ENCODE measurements at regions not wholly inside any gene's neighbourhood (a gene's known extent, or its start where the extent isn't known, plus 50 kb on each side); places are given as distances from the start of the nearest gene placed in this dataset.

- no peak for DNase-seq (ENCODE audit: low read depth, low spot score)
- no peak overlapping the region for H3K4me3 ChIP-seq (ENCODE audit: low read length)
These were observed 680.4 kb downstream of the TBC1D22A start for GRCh38 chr22:47442821-47443220.

GRCh38 chr22:47439643-47440265 lies 677.3 kb downstream of the TBC1D22A start:
- no peak for DNase-seq (ENCODE audit: low read depth, low spot score)
- no peak overlapping the region for H3K4me3 ChIP-seq (ENCODE audit: low read length)

DNA sequence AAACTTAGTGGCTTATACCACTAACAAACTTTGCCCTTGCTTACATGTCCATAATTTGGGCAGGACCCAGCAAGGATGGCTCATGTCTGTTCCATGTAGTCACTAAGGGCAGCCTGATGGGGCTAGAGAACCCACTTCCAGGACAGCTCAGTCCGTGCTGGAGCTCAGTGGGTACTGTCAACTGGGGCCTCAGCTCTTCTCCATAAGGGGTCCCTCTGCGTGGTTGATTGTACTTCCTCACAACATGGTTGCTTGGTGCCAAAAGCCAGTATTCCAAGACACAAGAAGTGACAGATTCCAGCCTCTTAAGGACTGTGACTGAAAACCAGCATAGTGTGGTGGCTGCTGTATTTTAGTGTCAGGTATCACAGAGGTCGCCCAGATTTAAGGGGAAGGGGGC lies 675.2 kb downstream of the TBC1D22A start:
- no peak overlapping the region for H3K4me3 ChIP-seq (ENCODE audit: low read length)
- DNase-seq (ENCODE audit: low read depth, low spot score): no peak

DNA sequence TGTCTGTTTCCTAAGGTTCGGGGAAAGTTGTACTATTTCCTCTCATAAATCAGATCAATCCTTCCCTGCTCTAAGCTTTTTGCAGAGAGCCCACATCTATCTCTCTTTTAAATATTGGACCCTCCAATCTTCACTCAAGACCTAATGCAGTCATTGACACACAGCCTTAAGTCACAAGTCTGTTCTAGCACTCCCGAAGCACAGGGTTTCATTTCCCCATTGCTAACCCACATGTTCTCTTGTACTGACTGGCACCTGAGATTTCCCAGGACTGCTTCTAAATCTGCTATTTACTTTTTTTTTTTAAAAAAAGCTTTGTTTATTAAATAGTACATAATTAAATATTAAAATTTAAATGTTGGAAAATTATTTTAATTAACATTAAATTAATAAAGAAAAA lies 674.7 kb downstream of the TBC1D22A start:
- DNase-seq (ENCODE audit: low read depth, low spot score): no peak
- H3K4me3 ChIP-seq (ENCODE audit: low read length): no peak overlapping the region

DNA sequence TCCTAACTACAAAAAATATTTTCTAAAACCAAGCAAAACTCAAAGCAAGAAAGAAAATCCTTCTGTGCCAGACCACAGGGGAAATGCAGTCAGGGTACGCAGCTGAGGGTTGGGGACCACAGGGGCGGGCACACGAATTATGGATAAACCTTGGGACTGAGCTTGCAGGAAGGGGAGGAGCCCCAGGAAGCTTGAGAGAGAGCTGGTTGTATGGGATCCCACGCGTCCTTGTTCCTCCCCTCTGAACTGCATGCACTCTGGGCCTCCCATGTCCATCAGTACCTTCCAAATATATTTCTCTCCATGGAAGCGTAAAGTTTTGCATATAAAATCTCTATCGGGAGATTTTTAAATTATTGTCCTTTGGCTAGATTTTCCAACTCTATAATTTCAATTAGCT lies 673.4 kb downstream of the TBC1D22A start:
- no peak overlapping the region for H3K4me3 ChIP-seq (ENCODE audit: low read length)
- no peak for DNase-seq (ENCODE audit: low read depth, low spot score)

GRCh38 chr22:47435204-47435487 lies 672.7 kb downstream of the TBC1D22A start:
- no peak for DNase-seq (ENCODE audit: low read depth, low spot score)
- H3K4me3 ChIP-seq (ENCODE audit: low read length): no peak overlapping the region

- no peak for DNase-seq (ENCODE audit: low read depth, low spot score)
- no peak overlapping the region for H3K4me3 ChIP-seq (ENCODE audit: low read length)
These were observed 672.1 kb downstream of the TBC1D22A start for GRCh38 chr22:47434336-47435203.

GRCh38 chr22:47433627-47434026 lies 671.2 kb downstream of the TBC1D22A start:
- DNase-seq (ENCODE audit: low read depth, low spot score): no peak
- H3K4me3 ChIP-seq (ENCODE audit: low read length): no peak overlapping the region

- no peak overlapping the region for H3K4me3 ChIP-seq (ENCODE audit: low read length)
- no peak for DNase-seq (ENCODE audit: low read depth, low spot score)
These were observed 670.2 kb downstream of the TBC1D22A start for GRCh38 chr22:47432683-47433082.

DNA sequence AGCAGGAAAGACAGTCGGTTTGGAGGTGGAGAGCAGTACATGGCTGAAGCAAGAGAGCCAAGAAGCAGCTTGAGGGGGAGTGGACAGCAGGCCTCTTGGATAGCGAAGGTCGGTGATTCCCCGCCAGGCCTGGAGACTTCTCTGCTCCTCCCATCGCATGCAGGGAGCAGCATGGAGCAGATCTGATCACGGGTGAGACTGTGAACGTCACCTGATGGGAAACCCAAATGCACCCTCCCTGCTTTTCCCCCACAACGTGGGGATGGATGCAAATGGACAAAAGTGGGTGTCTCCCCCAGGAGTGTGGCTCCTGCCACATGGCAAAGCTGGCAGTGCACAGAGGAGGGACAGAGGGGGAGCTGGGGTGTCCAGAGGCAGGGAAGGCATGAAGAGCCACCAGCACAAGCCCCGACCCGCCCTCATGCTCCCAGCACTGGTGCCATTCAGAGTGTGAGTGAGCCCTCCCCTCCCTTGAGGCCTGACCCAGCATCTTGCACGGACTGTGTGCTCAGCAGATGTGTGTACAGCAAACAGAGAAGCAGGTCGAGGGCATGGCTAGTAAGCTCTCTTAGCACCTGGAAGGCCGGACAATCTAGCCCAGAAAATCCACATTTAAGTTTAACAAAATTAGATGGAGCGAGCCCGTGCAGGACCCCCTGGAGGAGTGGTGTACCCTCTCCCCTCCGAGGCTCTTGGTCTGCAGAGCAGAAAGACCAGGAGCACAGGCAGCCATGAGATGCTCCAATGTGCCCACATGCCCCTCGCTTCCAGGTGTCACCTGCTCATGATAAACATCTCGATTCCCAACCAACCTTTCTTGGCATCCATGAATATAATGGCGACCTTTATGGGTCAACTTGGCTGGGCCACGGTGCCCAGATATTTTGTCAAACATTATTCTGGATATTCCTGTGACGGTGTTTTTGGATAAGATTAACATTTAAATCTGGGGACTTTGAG lies 661.7 kb downstream of the TBC1D22A start:
- DNase-seq (ENCODE audit: low read depth, low spot score): no peak

GRCh38 chr22:47423266-47423665 lies 660.8 kb downstream of the TBC1D22A start:
- no peak overlapping the region for H3K4me3 ChIP-seq (ENCODE audit: low read length)
- DNase-seq (ENCODE audit: low read depth, low spot score): no peak

More for the DNA sequence above, 661.7 kb downstream of the TBC1D22A start:
- no peak overlapping the region for H3K4me3 ChIP-seq (ENCODE audit: low read length)

- no peak for DNase-seq (ENCODE audit: low read depth, low spot score)
- H3K4me3 ChIP-seq (ENCODE audit: low read length): no peak overlapping the region
These were observed 660.3 kb downstream of the TBC1D22A start for GRCh38 chr22:47422736-47423135.

DNA sequence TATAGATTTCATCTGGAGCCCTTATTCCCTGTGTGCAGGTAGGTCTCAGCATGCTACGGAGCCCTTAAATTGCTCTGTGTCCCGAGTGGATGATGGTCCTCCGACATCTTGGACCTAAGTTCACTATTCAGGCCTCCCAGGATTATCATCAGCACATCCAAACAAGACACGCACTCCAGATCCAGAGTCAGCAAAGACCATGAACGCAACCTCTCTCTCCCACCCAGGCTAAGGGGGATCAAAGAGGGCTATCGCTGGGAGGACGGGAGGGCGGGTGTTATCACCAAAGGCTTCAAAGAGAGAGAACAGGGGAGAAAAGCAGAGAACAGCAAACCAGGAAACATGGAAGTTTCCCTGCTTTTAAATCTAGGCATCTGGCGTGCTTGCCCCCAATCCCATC lies 659.4 kb downstream of the TBC1D22A start:
- H3K4me3 ChIP-seq (ENCODE audit: low read length): no peak overlapping the region
- DNase-seq (ENCODE audit: low read depth, low spot score): no peak

DNA sequence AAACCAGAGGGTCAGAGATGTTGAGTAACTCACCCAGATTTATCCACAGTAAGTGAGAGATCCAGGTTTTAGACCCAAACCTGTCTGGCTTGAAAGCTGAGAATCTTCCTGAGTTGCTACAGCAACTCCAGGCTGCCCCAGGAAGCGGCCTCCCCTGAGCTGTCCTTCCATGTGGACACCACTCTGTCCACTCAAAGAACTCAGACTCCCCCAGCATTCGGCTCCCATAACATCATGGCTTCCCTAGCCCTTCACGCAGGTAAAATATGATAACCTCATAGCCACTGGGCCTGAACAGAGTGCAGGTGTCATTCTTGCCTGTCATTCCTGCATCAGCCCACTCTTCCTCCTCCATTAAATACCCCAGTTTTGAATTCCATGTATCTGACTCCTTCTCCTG lies 657.8 kb downstream of the TBC1D22A start:
- no peak overlapping the region for H3K4me3 ChIP-seq (ENCODE audit: low read length)
- DNase-seq (ENCODE audit: low read depth, low spot score): no peak

DNA sequence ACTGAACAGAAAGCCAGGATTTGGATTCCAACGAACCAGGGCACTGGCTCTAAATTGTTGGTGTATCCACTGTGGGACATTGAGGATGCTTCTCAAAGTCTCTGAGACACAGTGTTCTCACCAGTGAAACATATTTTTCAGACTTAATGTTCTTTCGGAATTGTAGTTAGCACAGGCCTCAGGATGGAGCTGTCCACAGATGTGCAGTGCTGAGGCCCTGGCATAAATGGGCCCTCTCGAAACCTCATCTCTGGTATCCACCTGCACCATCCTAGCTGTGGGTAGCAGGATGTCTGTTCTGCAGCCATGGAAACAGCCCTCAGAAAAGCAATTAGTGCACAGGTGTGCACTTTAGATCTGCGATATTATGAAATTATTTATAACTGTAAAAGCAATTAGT lies 656.8 kb downstream of the TBC1D22A start:
- peak; percentile 65 for DNase-seq (ENCODE audit: low read depth, low spot score)
- no peak overlapping the region for H3K4me3 ChIP-seq (ENCODE audit: low read length)

DNA sequence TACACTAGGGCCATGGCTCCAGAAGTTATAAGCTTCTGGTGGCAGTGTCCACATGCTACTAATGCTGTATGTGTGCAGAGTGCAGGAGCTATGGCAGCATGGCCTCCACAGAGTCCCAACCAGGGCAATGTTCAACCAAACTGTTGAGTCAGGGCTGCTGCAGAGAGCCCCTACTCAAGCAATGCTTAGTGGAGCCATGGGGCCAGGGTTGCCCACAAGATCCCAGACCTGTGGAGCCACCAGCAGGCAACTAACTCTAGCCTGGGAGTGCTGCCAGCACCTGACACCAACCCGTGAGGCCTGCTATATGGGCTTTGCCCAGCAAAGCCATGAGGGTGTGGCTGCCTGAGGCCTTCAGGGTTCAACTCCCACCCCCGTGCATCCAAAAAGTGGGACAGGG lies 655.2 kb downstream of the TBC1D22A start:
- H3K4me3 ChIP-seq (ENCODE audit: low read length): no peak overlapping the region
- no peak for DNase-seq (ENCODE audit: low read depth, low spot score)

GRCh38 chr22:47411006-47411405 lies 648.6 kb downstream of the TBC1D22A start:
- no peak overlapping the region for H3K4me3 ChIP-seq (ENCODE audit: low read length)
- DNase-seq (ENCODE audit: low read depth, low spot score): no peak

- no peak overlapping the region for H3K4me3 ChIP-seq (ENCODE audit: low read length)
- DNase-seq (ENCODE audit: low read depth, low spot score): no peak
These were observed 647.3 kb downstream of the TBC1D22A start for GRCh38 chr22:47409539-47410275.

- H3K4me3 ChIP-seq (ENCODE audit: low read length): no peak overlapping the region
- DNase-seq (ENCODE audit: low read depth, low spot score): peak; percentile 7
These were observed 646.0 kb downstream of the TBC1D22A start for GRCh38 chr22:47408409-47408808.

All from Jurkat, Clone E6-1 (cell line).